SK-N-SH (cell line): ENCODE measurements at regions not wholly inside any gene's neighbourhood (a gene's known extent, or its start where the extent isn't known, plus 50 kb on each side); places are given as distances from the start of the nearest gene placed in this dataset.

ENCODE experiments used
- CTCF ChIA-PET: fragments of 300-600, 350-600 bp; formaldehyde crosslinking; extraction: SDS; loops from one replicate; lab custom pipeline; 2021; lab: Yijun Ruan, JAX
- POLR2A ChIA-PET: fragments of 350-600 bp; sonication (Branson Sonifier 250); formaldehyde crosslinking; extraction: SDS; loops from one replicate; lab custom pipeline; 2020; ENCODE audit warnings: antibody characterized with exemption, inconsistent platforms; lab: Yijun Ruan, JAX
- DNase-seq: peaks from one replicate; pipeline ENCODE4 v3.0.0; 2012
- H2AFZ ChIP-seq: fragments of 200-600 bp; sonication (generic); 2 replicates; pipeline ENCODE4 v1.8.1; 2016; ENCODE audit warnings: antibody characterized with exemption, mild to moderate bottlenecking, low read depth
- H3F3A ChIP-seq: fragments of 200-600 bp; sonication (generic); replicated peaks from 2 replicates; pipeline ENCODE3; 2016; ENCODE audit warnings: antibody characterized with exemption, mild to moderate bottlenecking; ENCODE audit not compliant: insufficient read depth
- H3K27ac ChIP-seq, 2 experiments: fragments of 200-500 bp in 1 of 2; fragments of 200-600 bp in 1 of 2; sonication (Bioruptor generic) in 1 of 2; sonication (generic), shearing (Covaris generic) in 1 of 2; 2 replicates each; pipeline versions ENCODE4 v1.5.1 to v1.6.1; 2014 to 2016; ENCODE audit warnings: low read depth in 2 of 2, inconsistent platforms in 1 of 2, low read length in 1 of 2, mild to moderate bottlenecking in 1 of 2, mixed read lengths in 1 of 2
- H3K27me3 ChIP-seq: fragments of 200-600 bp; sonication (generic), shearing (Covaris generic); 2 replicates; pipeline ENCODE4 v1.6.1; 2016; ENCODE audit warnings: mixed run types; ENCODE audit not compliant: insufficient read depth
- H3K36me3 ChIP-seq, 2 experiments: fragments of 200-500 bp in 1 of 2; fragments of 200-600 bp in 1 of 2; sonication (Bioruptor generic) in 1 of 2; sonication (generic) in 1 of 2; replicated peaks in 1 of 2; 2 replicates each; pipeline versions ENCODE3 to v1.5.1; 2014 to 2016; ENCODE audit warnings: low read length in 1 of 2, mild to moderate bottlenecking in 1 of 2; ENCODE audit not compliant: insufficient read depth in 2 of 2, control insufficient read depth in 1 of 2
- H3K4me1 ChIP-seq, 2 experiments: fragments of 200-500 bp in 1 of 2; fragments of 200-600 bp in 1 of 2; sonication (Bioruptor generic) in 1 of 2; sonication (generic), shearing (Covaris generic) in 1 of 2; 2 replicates each; pipeline versions ENCODE4 v1.5.1 to v1.6.1; 2014 to 2016; ENCODE audit warnings: low read depth in 1 of 2, low read length in 1 of 2, mixed run types in 1 of 2; ENCODE audit not compliant: insufficient read depth in 2 of 2, control insufficient read depth in 1 of 2
- H3K4me2 ChIP-seq: fragments of 200-600 bp; sonication (generic), shearing (Covaris generic); 2 replicates; pipeline ENCODE4 v1.6.1; 2017; ENCODE audit warnings: mixed run types
- H3K4me3 ChIP-seq, 2 experiments: fragments of 200-500 bp in 1 of 2; fragments of 200-600 bp in 1 of 2; sonication (Bioruptor generic) in 1 of 2; sonication (generic), shearing (Covaris generic) in 1 of 2; 2 replicates each; pipeline versions ENCODE4 v1.5.1 to v1.8.1; 2014 to 2016; ENCODE audit warnings: low read depth in 2 of 2, inconsistent platforms in 1 of 2, low read length in 1 of 2, mild to moderate bottlenecking in 1 of 2, mixed read lengths in 1 of 2, moderate library complexity in 1 of 2
- H3K79me2 ChIP-seq: fragments of 200-600 bp; sonication (generic); 2 replicates; pipeline ENCODE4 v1.8.1; 2017; ENCODE audit warnings: mild to moderate bottlenecking; ENCODE audit not compliant: insufficient read depth
- H3K9ac ChIP-seq: fragments of 200-600 bp; sonication (generic); 2 replicates; pipeline ENCODE4 v1.6.1; 2017; ENCODE audit warnings: mixed run types
- H3K9me2 ChIP-seq: fragments of 200-600 bp; sonication (generic); 2 replicates; pipeline ENCODE4 v1.6.1; 2017; ENCODE audit warnings: mixed run types
- H3K9me3 ChIP-seq: fragments of 200-600 bp; sonication (generic); 2 replicates; pipeline ENCODE4 v1.6.1; 2017; ENCODE audit warnings: mixed run types, mild to moderate bottlenecking, moderate library complexity
- H4K20me1 ChIP-seq: fragments of 200-600 bp; sonication (generic); 2 replicates; pipeline ENCODE4 v1.6.1; 2017; ENCODE audit warnings: mild to moderate bottlenecking, mixed run types; ENCODE audit not compliant: insufficient read depth
- EZH2phosphoT487 ChIP-seq: fragments of 200-600 bp; sonication (generic); IDR thresholded peaks from 2 replicates; pipeline ENCODE4 v1.6.1; 2017; ENCODE audit warnings: low read depth, mixed run types, mild to moderate bottlenecking, antibody characterized with exemption, moderate library complexity, borderline replicate concordance
- FOXJ3 ChIP-seq: sonication (generic); formaldehyde crosslinking; IDR thresholded peaks from 2 replicates; pipeline ENCODE4 v1.5.1; 2020; ENCODE audit warnings: mild to moderate bottlenecking, missing genetic modification reagents
- FOXM1 ChIP-seq: IDR thresholded peaks from 2 replicates; pipeline ENCODE4 v1.4.0; 2012; ENCODE audit warnings: low read depth, mild to moderate bottlenecking
- GATA2 ChIP-seq: sonication (generic); formaldehyde crosslinking; IDR thresholded peaks from 2 replicates; pipeline ENCODE4 v1.5.0; 2020; ENCODE audit warnings: mild to moderate bottlenecking, missing genetic modification reagents
- NFIC ChIP-seq: IDR thresholded peaks from 2 replicates; pipeline ENCODE4 v1.4.0; 2012; ENCODE audit warnings: borderline replicate concordance
- RFX5 ChIP-seq: IDR thresholded peaks from 2 replicates; pipeline ENCODE4 v1.6.1; 2012; ENCODE audit warnings: mild to moderate bottlenecking, improper control_type of control experiment, low read length
- RXRA ChIP-seq: IDR thresholded peaks from 2 replicates; pipeline ENCODE4 v1.4.0; 2012; ENCODE audit warnings: low read depth, mild to moderate bottlenecking, borderline replicate concordance
- TCF12 ChIP-seq: IDR thresholded peaks from 2 replicates; pipeline ENCODE4 v1.4.0; 2012
- YY1 ChIP-seq: IDR thresholded peaks from 2 replicates; pipeline ENCODE4 v1.4.0; 2012; ENCODE audit warnings: low read depth, mild to moderate bottlenecking
- WGBS: methylation state at CpG from one replicate; pipeline ENCODE4 v1.1.6; 2017; ENCODE audit warnings: low lambda C conversion rate; 5-methylcytosine and 5-hydroxymethylcytosine counted together
- TF ChIP-seq, protein P1 (sequence below): IDR thresholded peaks from 2 replicates; pipeline ENCODE4 v1.6.1; 2012; ENCODE audit warnings: mild to moderate bottlenecking, low read depth, low read length, moderate library complexity
- TF ChIP-seq, protein P2 (sequence below): fragments of 150-350 bp; IDR thresholded peaks from 2 replicates; pipeline ENCODE4 v1.6.1; 2016; ENCODE audit warnings: mild to moderate bottlenecking, low read depth, low read length
- TF ChIP-seq, protein P3 (sequence below): IDR thresholded peaks from 2 replicates; pipeline ENCODE4 v1.4.0; 2012; ENCODE audit warnings: low read depth, borderline replicate concordance
- TF ChIP-seq, protein P4 (sequence below): IDR thresholded peaks from 2 replicates; pipeline ENCODE4; 2012

DNA sequence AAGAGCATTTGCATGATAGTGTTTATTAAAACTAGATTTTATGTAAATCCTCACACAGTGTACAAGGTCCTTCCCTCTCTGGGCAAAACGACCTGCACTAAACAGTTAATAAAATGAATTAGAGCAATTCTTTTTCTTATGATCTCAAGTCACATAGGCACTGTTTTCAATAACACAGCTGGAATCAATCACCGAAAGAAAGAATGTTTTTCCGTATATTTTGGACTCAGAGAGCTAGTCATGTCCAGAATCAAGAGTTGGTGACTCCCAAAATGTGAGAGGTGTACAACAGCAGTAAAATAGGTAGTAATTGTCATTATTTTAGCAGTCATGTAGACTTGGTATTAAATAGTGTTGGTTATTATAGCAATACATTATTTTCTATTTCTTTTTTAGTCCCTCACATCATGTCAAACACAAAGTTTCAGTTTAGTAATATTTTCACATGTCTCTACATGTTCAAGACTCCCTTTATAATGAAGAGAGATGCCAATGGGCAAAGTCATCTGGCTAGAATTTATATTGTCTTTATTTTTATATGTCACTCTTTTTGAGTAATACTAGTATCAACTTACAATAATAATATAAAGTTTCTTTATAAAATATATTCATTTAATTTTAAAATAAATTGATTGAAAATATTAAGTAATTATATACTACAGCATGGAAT, 448.6 kb upstream of the CDIN1 start:
- H2AFZ ChIP-seq = no peak overlapping the region
- no peaks in the 10 kb centered on the region for H3K9me3 ChIP-seq
- ChIA-PET POLR2A (no interaction called here), CTCF (interaction anchor here (1.2 kb wide), 1 partner anchor 371 kb away, joined by 3 read pairs; no protein-coding TSS in a partner anchor)
- H3K9me2 ChIP-seq = no peaks in the 10 kb centered on the region
- no peak overlapping the region for H3K4me2 ChIP-seq
- no peaks in the 10 kb centered on the region for H4K20me1 ChIP-seq
- 56% methylated on average over 3 of the region's 3 CpGs for WGBS
- TF ChIP-seq GATA2 (CRISPR knock-in tag) (no peak), FOXJ3 (CRISPR knock-in tag) (no peak), EZH2phosphoT487 (no peak), RFX5 (no peak), TCF12 (no peak), RXRA (no peak), FOXM1 (no peak), YY1 (no peak), NFIC (no peak)
- TF ChIP-seq, protein P1, sequence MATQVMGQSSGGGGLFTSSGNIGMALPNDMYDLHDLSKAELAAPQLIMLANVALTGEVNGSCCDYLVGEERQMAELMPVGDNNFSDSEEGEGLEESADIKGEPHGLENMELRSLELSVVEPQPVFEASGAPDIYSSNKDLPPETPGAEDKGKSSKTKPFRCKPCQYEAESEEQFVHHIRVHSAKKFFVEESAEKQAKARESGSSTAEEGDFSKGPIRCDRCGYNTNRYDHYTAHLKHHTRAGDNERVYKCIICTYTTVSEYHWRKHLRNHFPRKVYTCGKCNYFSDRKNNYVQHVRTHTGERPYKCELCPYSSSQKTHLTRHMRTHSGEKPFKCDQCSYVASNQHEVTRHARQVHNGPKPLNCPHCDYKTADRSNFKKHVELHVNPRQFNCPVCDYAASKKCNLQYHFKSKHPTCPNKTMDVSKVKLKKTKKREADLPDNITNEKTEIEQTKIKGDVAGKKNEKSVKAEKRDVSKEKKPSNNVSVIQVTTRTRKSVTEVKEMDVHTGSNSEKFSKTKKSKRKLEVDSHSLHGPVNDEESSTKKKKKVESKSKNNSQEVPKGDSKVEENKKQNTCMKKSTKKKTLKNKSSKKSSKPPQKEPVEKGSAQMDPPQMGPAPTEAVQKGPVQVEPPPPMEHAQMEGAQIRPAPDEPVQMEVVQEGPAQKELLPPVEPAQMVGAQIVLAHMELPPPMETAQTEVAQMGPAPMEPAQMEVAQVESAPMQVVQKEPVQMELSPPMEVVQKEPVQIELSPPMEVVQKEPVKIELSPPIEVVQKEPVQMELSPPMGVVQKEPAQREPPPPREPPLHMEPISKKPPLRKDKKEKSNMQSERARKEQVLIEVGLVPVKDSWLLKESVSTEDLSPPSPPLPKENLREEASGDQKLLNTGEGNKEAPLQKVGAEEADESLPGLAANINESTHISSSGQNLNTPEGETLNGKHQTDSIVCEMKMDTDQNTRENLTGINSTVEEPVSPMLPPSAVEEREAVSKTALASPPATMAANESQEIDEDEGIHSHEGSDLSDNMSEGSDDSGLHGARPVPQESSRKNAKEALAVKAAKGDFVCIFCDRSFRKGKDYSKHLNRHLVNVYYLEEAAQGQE = no peak
- TF ChIP-seq, protein P2, sequence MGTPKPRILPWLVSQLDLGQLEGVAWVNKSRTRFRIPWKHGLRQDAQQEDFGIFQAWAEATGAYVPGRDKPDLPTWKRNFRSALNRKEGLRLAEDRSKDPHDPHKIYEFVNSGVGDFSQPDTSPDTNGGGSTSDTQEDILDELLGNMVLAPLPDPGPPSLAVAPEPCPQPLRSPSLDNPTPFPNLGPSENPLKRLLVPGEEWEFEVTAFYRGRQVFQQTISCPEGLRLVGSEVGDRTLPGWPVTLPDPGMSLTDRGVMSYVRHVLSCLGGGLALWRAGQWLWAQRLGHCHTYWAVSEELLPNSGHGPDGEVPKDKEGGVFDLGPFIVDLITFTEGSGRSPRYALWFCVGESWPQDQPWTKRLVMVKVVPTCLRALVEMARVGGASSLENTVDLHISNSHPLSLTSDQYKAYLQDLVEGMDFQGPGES = no peak
- TF ChIP-seq, protein P3, sequence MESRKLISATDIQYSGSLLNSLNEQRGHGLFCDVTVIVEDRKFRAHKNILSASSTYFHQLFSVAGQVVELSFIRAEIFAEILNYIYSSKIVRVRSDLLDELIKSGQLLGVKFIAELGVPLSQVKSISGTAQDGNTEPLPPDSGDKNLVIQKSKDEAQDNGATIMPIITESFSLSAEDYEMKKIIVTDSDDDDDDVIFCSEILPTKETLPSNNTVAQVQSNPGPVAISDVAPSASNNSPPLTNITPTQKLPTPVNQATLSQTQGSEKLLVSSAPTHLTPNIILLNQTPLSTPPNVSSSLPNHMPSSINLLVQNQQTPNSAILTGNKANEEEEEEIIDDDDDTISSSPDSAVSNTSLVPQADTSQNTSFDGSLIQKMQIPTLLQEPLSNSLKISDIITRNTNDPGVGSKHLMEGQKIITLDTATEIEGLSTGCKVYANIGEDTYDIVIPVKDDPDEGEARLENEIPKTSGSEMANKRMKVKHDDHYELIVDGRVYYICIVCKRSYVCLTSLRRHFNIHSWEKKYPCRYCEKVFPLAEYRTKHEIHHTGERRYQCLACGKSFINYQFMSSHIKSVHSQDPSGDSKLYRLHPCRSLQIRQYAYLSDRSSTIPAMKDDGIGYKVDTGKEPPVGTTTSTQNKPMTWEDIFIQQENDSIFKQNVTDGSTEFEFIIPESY = no peak
- TF ChIP-seq, protein P4, sequence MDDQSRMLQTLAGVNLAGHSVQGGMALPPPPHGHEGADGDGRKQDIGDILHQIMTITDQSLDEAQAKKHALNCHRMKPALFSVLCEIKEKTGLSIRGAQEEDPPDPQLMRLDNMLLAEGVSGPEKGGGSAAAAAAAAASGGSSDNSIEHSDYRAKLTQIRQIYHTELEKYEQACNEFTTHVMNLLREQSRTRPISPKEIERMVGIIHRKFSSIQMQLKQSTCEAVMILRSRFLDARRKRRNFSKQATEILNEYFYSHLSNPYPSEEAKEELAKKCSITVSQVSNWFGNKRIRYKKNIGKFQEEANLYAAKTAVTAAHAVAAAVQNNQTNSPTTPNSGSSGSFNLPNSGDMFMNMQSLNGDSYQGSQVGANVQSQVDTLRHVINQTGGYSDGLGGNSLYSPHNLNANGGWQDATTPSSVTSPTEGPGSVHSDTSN = no peak
- no peaks in the 10 kb centered on the region for H3K27me3 ChIP-seq
- no peak for DNase-seq
- H3K27ac ChIP-seq = no peak overlapping the region
- no peak overlapping the region for H3K4me3 ChIP-seq
- no peaks in the 10 kb centered on the region; the same call in 1 of the 2 replicates for H3K79me2 ChIP-seq
- no peak overlapping the region for H3K9ac ChIP-seq
- no peaks in the 10 kb centered on the region for H3K36me3 ChIP-seq
- H3F3A ChIP-seq = no peaks in the 10 kb centered on the region
- H3K4me1 ChIP-seq = no peaks in the 10 kb centered on the region
